Jurkat, Clone E6-1 (cell line): ENCODE measurements at regions not wholly inside any gene's neighbourhood (a gene's known extent, or its start where the extent isn't known, plus 50 kb on each side); places are given as distances from the start of the nearest gene placed in this dataset.
"Not testable (repeated sequence)": the region's sequence is repeated elsewhere in the genome, so short reads cannot be mapped to it uniquely, and the experiment has no call there.

Experiments
- DNase-seq: peaks from one replicate; pipeline ENCODE4 v3.0.0-alpha.2; 2011; ENCODE audit warnings: low read depth, low spot score
- H3K4me3 ChIP-seq: 2 replicates; pipeline ENCODE4 v1.5.1; 2011; ENCODE audit warnings: mild to moderate bottlenecking, low read length, control low read depth, moderate library complexity

DNA sequence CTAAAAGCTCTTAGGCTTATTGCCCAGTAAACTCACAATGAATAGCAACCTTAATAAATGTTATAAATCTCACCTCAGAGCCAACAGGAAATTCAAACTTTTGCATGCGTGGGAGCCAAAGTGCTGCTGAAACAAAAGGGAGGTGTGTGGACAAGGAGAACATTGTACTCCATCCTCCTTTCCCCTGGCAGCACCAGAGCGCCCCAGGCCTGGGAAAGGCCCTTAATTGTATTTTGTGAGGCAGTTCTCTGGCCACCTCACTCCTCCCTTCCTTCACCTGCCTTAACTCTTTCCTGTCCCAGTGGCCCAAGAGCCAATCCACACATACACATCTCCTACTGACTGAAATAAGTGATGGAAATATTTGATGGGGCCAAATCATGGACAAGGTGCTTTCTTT, 648.5 kb downstream of the LMO4 start:
- H3K4me3 ChIP-seq = no peak overlapping the region
- no peak for DNase-seq

DNA sequence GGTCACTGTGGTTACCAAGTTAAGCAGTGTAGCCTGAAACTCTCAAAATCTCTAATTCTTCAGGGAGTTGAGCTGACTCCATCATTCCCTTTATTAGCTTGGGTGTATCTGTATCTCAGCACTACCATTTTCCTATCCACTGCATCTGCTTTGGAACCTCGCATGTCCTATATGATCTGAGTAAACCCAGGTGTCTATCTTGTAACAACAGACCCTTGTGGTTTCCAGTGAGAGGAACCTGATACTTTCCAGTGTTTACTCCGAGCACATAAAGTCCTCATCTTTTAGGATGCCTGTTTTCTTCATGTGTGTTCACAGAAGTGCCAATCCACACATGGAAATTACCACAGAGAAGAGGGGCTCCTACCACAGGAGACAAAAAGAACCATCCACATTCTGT, 650.4 kb downstream of the LMO4 start:
- H3K4me3 ChIP-seq = no peak overlapping the region
- DNase-seq = peak; percentile 37

DNA sequence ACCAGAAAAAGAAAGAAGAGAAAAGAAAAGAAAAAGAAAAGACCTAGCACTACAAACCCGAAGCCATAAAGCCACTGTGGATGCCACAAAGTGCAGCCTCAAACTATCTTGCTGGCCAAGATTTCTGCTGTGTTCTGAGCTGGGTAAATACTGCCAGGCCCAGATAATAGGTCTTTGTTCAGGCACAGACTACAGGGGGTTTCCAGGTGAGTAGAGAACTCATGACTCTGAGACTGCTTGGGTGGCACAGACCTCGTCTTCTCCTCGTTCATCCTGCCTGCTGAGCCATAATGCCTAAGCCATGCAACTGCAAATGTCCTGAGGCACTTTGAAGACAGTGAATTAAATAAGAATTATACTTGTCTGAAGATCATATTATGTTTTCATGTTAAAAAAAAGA, 651.8 kb downstream of the LMO4 start:
- no peak for DNase-seq

DNA sequence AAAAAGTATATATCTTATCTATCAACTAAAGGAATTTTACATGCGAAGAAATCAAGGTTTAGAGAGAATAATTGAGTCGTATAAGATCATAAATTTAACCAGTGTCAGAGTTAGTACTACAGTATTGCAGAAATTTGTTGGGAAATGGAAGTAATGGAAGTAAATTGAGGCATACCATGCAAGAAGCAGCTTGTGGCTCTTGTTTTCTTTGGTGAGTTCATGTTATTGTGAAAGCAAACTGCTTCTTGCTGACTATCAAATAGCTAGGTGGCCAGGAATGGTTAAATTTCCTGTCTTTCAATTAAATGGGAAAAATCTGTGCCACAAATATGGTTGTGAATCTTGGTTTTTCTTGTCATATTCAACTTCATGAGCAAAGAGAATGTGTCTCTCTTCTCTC, 652.7 kb downstream of the LMO4 start:
- H3K4me3 ChIP-seq = no peak overlapping the region
- DNase-seq = no peak

More for the DNA sequence above, 651.8 kb downstream of the LMO4 start:
- no peak overlapping the region for H3K4me3 ChIP-seq

DNA sequence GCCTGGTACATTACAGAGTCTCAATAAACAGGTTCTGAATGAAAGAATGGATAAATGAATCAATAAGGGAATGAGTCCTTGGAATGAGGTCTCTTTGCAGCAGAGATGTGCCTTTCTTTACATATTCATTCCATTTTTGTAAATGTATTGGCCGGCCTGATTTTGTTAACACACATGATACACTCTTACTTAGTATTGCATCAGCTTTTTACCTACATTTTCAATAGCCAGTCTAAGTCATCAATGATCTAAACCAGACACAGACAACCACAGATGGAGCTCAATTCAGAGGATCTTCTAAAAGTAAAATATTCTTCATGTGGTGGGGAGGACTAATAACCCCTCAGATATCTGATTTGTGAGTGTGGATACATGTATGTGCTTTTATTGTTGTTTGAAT, 653.1 kb downstream of the LMO4 start:
- no peak overlapping the region for H3K4me3 ChIP-seq
- DNase-seq = no peak

DNA sequence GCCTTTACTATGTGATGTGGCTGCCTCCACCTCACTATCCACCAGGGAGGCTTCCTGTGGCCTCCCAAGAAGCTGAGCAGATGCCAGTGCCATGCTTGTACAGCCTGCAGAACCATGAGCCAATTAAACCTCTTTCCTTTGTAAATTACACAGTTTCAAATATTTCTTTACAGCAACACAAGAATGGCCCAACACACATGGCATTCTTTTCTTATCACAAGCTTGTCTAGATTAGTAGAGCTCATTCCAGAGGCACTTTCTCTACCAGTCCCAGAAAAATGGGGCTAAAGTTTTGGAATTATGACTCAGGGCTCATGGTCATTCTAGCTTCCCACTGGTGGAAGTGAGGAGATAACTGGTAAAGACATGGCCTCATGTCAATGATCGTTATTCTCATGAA, 655.2 kb downstream of the LMO4 start:
- DNase-seq = no peak
- no peak overlapping the region for H3K4me3 ChIP-seq

DNA sequence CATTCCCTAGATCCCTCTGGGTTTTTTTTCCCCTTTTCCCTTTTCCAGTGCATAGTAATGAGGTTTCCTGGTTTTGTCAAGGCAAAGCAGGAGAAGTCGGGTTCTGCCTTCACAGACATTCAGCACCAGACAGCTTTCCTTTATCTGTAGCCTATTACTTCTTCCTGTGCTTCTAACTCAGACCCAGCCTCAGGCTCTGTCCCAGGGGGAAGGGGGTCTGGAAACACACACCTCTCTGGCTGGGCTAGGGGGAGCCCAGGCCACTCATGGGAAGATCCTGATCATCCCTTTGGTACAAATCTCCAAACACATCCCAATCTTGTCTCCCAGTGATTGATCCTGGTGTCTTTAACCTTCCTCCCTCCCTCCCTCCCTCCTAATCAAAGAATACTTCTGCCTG, 656.4 kb downstream of the LMO4 start:
- no peak for DNase-seq

DNA sequence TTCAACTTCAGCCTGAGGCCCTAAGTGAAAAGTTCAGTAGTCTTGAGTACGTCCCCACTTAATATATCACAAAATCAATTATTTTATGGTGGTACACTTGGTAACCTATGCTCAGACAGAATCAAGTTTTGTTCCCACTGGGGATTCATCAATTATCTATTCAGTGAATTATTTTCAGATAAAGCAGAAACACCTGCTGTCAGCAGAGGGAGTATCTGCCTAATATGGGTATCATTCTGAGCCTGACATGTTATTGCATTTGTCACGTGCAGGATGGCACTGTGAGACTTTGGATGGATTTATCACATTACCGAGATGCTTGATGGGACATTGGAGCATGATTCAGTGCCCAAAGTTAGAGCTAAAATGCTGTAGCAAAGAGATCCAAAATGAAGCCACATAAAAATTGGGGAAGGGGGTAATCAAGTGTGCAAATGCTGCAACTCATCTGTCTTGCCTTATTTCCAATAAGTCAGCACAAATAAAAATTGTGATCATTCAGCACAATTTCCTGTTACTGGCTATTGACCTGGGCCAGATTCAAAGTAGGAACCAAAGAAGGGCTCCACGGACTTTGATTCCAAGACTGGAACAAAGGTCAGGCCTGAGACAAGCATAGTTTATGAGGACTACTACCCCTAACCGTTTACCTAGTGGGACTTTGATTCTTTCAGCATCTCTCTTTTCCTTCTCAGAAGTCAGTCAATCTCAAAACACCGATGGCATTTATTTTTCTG, 657.6 kb downstream of the LMO4 start:
- H3K4me3 ChIP-seq = no peak overlapping the region
- DNase-seq = peak; percentile 2

More for the DNA sequence above, 656.4 kb downstream of the LMO4 start:
- H3K4me3 ChIP-seq = no peak overlapping the region

DNA sequence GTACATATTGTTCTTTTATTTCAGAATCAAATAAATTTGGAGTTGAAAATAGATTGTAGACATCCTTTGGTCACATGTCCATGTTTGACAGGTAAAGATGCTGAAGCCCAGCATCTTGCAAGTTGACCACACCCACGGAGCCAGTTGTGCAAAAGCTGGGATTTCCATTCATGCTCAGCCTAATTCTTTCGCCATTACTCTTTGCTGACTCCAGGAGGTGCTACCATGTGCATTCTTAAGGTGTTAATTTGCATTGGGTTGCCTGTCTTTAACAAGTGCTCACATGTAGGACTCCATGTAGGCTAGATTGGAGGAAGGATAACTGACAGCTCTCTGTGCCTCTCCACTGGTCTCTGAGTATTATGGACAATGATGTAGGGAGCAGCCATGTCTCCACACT, 660.7 kb downstream of the LMO4 start:
- no peak for DNase-seq

DNA sequence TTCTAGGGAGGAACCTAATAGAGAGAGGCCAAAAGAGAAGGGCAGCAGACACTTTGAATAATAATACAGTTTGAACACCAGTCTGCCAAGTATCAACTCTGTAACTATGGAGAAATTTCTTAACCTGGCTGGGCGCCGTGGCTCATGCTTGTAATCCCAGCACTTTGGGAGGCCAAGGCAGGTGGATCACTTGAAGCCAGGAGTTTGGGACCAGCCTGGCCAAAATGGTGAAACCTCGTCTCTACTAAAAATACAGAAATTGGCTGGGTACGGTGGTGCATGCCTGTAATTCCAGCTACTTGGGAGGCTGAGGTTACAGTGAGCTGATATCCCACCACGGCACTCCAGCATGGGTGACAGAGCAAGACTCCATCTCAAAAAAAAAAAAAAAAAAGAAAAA, 663.9 kb downstream of the LMO4 start:
- not testable (repeated sequence) for DNase-seq, H3K4me3 ChIP-seq

More for the DNA sequence above, 660.7 kb downstream of the LMO4 start:
- H3K4me3 ChIP-seq = no peak overlapping the region

DNA sequence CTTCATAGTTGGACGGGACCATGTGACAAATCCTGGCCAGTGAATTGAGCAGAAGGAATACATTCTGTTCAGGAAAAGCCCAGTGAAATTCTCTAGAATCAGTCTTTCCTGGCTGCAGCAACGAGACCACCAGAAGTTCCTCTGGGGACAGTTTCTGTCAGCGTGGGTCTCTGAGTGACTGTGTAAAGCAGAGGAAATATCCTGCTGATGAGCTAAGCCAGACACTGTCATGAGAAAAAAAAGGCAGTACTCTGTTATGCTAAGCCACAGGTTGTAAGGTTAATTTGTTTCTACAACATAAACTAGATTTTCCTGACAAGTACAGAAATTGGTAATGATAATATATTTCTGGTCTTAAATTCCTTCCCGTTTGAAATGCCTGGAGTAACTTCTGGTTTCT, 664.4 kb downstream of the LMO4 start:
- DNase-seq = no peak

DNA sequence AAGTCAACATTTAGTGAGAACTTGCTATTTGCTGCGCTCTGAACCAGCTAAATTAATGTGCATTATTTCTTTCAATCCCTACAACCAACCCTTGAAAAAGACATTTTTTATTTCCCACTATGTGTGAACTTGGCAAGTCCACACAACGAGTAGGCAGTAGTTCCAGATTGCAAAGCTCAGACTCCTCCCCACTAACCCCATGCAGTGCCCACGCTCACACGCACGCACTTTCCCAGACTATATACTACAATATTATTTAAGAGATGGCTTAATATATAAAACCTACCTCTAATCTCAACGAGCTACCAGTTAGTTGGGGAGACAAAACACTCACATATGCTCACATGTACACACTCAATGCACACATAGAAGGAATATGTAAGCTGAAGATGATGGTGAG, 671.2 kb downstream of the LMO4 start:
- H3K4me3 ChIP-seq = no peak overlapping the region
- DNase-seq = no peak

More for the DNA sequence above, 664.4 kb downstream of the LMO4 start:
- H3K4me3 ChIP-seq = no peak overlapping the region

DNA sequence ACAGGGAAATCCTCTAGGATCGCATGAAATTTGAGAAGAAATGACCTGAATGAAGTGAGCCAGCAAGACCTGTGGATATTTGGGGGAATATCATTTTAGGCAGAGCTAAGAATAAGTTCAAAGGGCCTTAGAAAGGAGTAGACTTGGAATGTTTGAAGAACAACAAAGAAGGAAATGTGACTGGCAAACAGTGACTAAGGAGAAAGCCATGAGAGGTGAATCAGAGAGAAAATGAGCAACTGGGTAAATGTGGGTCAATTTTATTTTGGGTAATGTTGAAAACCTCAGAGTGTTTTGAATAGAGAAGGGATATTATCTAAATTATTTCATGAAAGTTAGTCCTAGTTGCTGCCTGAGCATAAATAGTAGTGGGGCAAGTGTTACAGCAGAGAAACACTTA, 672.8 kb downstream of the LMO4 start:
- DNase-seq = no peak
- H3K4me3 ChIP-seq = no peak overlapping the region

DNA sequence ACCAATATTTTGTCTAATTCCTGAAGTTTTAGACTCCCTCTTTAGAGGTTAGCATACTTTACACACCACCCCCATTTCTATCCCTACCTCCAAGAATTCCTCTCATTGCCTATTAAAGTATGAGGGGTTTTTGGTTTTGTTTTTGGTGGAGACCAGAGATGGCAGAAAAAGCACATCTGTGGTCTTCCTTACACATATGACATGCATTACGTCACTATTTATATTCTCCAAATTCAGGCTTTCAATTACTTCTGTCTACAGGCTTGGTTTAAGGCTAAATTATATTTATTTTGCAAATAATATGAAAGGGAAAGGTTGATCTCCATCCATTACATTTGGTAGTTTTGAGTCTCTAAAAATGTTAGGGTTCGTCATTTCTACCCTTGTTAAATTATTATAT, 674.6 kb downstream of the LMO4 start:
- DNase-seq = no peak
- no peak overlapping the region for H3K4me3 ChIP-seq

DNA sequence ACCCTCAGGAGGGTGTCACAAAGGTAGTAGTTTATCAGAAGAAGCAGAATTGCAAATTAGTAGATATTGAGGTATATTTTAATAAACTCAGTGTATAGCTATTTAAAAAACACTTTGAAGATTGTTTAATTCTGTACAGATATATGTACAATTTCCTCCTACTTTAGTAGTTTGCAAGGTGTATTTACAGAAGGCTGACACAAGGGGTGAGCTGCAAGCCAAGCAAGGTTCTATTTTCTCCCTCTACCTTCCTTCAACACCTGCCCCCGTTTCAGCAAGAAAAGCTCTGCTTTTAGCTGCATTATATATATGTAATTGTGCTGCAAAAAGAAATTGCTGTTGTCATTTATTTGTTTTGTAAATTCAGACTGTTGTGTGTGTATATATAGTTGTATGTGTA, 674.2 kb upstream of the PKN2 start:
- H3K4me3 ChIP-seq = no peak overlapping the region
- DNase-seq = no peak

DNA sequence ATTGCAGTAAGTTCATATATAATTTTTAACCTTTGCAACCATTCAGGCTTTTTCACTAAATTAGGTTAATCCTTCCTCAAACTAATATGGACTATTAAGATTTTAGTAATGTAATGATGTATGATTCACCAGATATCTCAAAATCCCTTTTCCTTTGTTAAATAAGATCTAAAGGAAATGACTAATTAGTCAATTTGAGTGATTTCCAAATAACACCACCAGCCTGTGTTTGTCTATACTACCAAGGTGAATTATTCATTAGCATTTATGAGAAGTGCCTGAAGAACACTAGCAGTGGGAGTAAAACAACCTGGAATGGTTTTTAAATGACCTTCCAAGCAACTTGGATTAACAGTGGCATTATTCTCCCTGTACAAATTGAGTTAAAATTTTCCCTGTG, 670.6 kb upstream of the PKN2 start:
- H3K4me3 ChIP-seq = no peak overlapping the region
- DNase-seq = no peak

DNA sequence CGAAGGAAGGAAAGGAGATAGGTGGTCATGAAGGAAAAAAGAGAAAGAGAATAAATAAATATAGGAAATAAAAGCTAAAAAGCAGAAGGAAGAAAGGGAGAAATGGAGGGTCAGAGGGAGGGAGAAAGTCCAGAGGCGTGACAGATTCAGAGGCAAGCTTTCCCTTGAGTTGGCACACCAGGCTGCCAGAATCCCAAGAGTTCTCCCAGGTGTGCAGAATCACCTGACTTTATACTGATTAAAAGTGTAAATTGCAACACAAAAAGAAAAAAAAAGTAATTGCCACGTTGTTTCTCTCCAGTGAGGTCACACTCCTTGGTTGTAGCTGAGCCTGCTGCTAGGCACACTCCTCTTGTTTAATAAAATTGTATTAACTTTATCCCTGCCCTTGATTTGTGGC, 669.9 kb upstream of the PKN2 start:
- H3K4me3 ChIP-seq = no peak overlapping the region

DNA sequence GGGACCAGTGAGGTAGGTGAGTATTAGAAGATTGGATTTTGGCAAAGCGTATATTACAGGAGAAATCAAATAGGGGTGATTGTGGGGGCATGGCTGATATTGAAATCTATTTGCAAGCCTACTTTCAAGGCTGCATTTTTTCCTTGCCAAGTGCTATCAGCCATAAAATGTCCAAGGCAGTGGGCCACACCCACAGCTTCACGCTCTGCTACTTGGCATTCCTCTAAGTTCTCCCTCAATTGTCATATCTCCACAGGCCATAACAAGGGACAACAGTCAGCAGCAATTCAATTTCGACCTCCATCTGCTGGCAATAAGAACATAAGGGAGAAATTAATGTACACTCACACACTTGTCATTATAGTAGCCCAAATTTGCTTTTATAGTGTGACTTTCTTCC, 667.1 kb upstream of the PKN2 start:
- H3K4me3 ChIP-seq = no peak overlapping the region
- no peak for DNase-seq

More for the DNA sequence above, 669.9 kb upstream of the PKN2 start:
- no peak for DNase-seq

DNA sequence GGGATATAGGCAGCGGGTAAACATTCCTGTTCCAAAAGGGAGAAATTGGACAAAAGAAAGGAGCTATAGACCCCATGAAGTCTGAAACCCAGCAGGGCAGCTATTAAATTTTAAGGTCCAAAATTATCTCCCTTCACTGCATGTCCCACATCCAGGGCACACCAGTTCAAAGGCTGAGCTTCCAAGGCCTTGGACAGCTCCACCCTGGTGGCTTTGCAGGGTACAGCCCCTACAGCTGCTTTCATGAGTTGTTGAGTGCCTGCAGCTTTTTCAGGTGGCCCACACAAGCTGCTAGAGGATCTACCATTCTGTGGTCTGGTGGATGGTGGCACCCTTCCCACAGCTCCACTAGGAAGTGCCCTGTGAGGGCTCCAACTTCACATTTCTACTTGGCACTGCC, 662.5 kb upstream of the PKN2 start:
- H3K4me3 ChIP-seq = no peak overlapping the region
- no peak for DNase-seq

DNA sequence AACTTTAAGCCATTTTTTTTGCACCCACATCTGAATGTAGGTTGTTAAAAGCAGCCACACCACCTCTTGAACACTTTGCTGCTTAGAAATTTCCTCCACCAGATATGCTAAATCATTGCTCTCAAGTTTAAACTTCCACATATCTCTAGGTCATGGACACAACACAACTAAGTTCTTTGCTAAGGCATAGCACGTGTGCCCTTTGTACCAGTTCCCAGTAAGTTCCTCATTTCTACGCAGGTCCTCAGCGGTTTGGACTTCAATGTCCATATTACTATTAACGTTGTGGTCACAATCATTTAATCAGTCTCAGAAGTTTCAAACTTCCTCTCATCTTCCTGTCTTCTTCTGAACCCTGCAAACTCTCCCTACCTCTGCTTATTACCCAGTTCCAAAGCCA, 661.6 kb upstream of the PKN2 start:
- no peak overlapping the region for H3K4me3 ChIP-seq
- DNase-seq = no peak

DNA sequence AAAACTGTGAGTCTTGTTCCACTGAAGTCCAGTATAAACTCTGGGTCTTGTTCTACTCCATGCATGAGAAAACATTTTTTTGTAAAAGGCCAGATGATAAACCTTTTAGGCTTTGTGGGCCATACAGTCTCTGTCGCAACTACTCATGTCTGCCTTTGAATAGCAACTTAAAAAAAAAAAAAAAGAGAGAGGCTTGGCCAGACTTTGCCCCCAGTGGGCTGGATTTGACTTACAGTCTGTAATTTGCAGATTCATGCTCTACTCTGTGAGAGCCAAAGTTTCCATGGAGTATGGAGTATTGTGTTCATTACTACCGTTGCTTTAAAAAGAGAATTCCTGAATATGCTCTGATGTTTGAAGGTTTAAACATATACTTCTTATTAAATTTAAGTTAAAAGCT, 654.9 kb upstream of the PKN2 start:
- no peak overlapping the region for H3K4me3 ChIP-seq
- no peak for DNase-seq
